GM19238 (cell line): ENCODE measurements at regions not wholly inside any gene's neighbourhood (a gene's known extent, or its start where the extent isn't known, plus 50 kb on each side); places are given as distances from the start of the nearest gene placed in this dataset.

Experiments used
- DNase-seq: peaks from one replicate; pipeline ENCODE4 v3.0.0; 2011; ENCODE audit warnings: low spot score; ENCODE audit not compliant: insufficient read length

- DNase-seq = no peak
Measured at GRCh38 chr2:177088529-177088928, 124.1 kb upstream of the HNRNPA3 start.

- no peak for DNase-seq
Measured at GRCh38 chr2:177090967-177091366, 121.6 kb upstream of the HNRNPA3 start.

GRCh38 chr2:177093371-177093770 lies 119.2 kb upstream of the HNRNPA3 start:
- DNase-seq = no peak

- DNase-seq = no peak
Measured at GRCh38 chr2:177098001-177098613, 114.5 kb upstream of the HNRNPA3 start.

GRCh38 chr2:177101930-177102329 lies 110.7 kb upstream of the HNRNPA3 start:
- no peak for DNase-seq

- no peak for DNase-seq
Measured at GRCh38 chr2:177106212-177106611, 106.4 kb upstream of the HNRNPA3 start.

GRCh38 chr2:177108890-177109289 lies 103.7 kb upstream of the HNRNPA3 start:
- DNase-seq = no peak

- no peak for DNase-seq
Measured at GRCh38 chr2:177114712-177115111, 97.9 kb upstream of the HNRNPA3 start.

- DNase-seq = no peak
Measured at GRCh38 chr2:177117755-177118154, 94.8 kb upstream of the HNRNPA3 start.

- DNase-seq = no peak
Measured at GRCh38 chr2:177118636-177119035, 94.0 kb upstream of the HNRNPA3 start.

GRCh38 chr2:177119099-177119498 lies 93.5 kb upstream of the HNRNPA3 start:
- no peak for DNase-seq

GRCh38 chr2:177123048-177123447 lies 89.5 kb upstream of the HNRNPA3 start:
- DNase-seq = no peak

- DNase-seq = no peak
Measured at GRCh38 chr2:177124371-177124770, 88.2 kb upstream of the HNRNPA3 start.

- DNase-seq = no peak
Measured at GRCh38 chr2:177127821-177128220, 84.8 kb upstream of the HNRNPA3 start.

GRCh38 chr2:177129610-177130009 lies 83.0 kb upstream of the HNRNPA3 start:
- DNase-seq = no peak

GRCh38 chr2:177131858-177132257 lies 80.7 kb upstream of the HNRNPA3 start:
- no peak for DNase-seq

- DNase-seq = no peak
Measured at GRCh38 chr2:177138823-177139222, 73.8 kb upstream of the HNRNPA3 start.

- DNase-seq = no peak
Measured at GRCh38 chr2:177141866-177142265, 70.7 kb upstream of the HNRNPA3 start.

GRCh38 chr2:177143444-177143843 lies 69.2 kb upstream of the HNRNPA3 start:
- DNase-seq = no peak

- DNase-seq = peak; percentile 3
Measured at GRCh38 chr2:177147093-177147694, 65.4 kb upstream of the HNRNPA3 start.

- DNase-seq = no peak
Measured at GRCh38 chr2:177147834-177148445, 64.7 kb upstream of the HNRNPA3 start.

- peak; percentile 23 for DNase-seq
Measured at GRCh38 chr2:177148477-177149154, 64.0 kb upstream of the HNRNPA3 start.

- DNase-seq = no peak
Measured at GRCh38 chr2:177149155-177149503, 63.5 kb upstream of the HNRNPA3 start.
